Mesodermal cell (in vitro differentiated cells): ENCODE measurements at regions not wholly inside any gene's neighbourhood (a gene's known extent, or its start where the extent isn't known, plus 50 kb on each side); places are given as distances from the start of the nearest gene placed in this dataset.

Source experiments
- H3K27ac ChIP-seq: 2 replicates; pipeline ENCODE4 v1.7.0; 2013; ENCODE audit warnings: mild to moderate bottlenecking, low read depth, low read length, moderate library complexity; ENCODE audit not compliant: severe bottlenecking
- H3K36me3 ChIP-seq: 2 replicates; pipeline ENCODE4 v1.7.1; 2013; ENCODE audit warnings: mild to moderate bottlenecking, low read length, moderate library complexity; ENCODE audit not compliant: control insufficient read depth, insufficient read depth
- H3K4me1 ChIP-seq: one replicate; pipeline ENCODE4 v1.7.1; 2013; ENCODE audit warnings: mild to moderate bottlenecking, low read length; ENCODE audit not compliant: insufficient read depth, control insufficient read depth, poor library complexity, severe bottlenecking
- H3K4me3 ChIP-seq: 2 replicates; pipeline ENCODE4 v1.7.0; 2013; ENCODE audit warnings: low read length, control low read depth, mild to moderate bottlenecking; ENCODE audit not compliant: insufficient read depth, poor library complexity, severe bottlenecking; ENCODE audit errors: extremely low read depth
- H3K9me3 ChIP-seq: 2 replicates; pipeline ENCODE4 v1.7.1; 2013; ENCODE audit warnings: mild to moderate bottlenecking, low read length, moderate library complexity; ENCODE audit not compliant: control insufficient read depth
- WGBS, 2 experiments: methylation state at CpG; one replicate each; pipeline ENCODE4 v1.1.5; 2013; ENCODE audit warnings: missing lambda C conversion rate in 2 of 2; ENCODE audit not compliant: insufficient coverage in 2 of 2; 5-methylcytosine and 5-hydroxymethylcytosine counted together

- 98 to 99% methylated on average over 35 to 43 of the region's 43 CpGs for WGBS, 2 experiments
- Histone ChIP-seq H3K36me3 (no peaks in the 10 kb centered on the region), H3K27ac (no peak overlapping the region), H3K4me1 (peaks cover 11% of the 10 kb centered on the region), H3K4me3 (no peak overlapping the region), H3K9me3 (peaks cover 12% of the 10 kb centered on the region)
These were observed 766.4 kb upstream of the LUZP2 start for GRCh38 chr11:23730307-23730998.

- Histone ChIP-seq H3K4me3 (no peak overlapping the region), H3K4me1 (peaks cover 6% of the 10 kb centered on the region), H3K27ac (peak overlapping the region; percentile 74), H3K9me3 (peaks cover 12% of the 10 kb centered on the region), H3K36me3 (no peaks in the 10 kb centered on the region)
- 55 to 59% methylated on average over 5 to 6 of the region's 7 CpGs for WGBS, 2 experiments
These were observed 764.8 kb upstream of the LUZP2 start for GRCh38 chr11:23732026-23732425.

GRCh38 chr11:23746896-23747295 is 750.0 kb upstream of the LUZP2 start:
- 100% methylated on average over 1 of the region's 1 CpG; no CpG with 5 or more reads in 1 of the 2 experiments for WGBS, 2 experiments
- H3K27ac ChIP-seq, result no peak overlapping the region
- H3K4me3 ChIP-seq, result no peak overlapping the region
- H3K36me3 ChIP-seq, result no peaks in the 10 kb centered on the region
- no peaks in the 10 kb centered on the region for H3K4me1 ChIP-seq
- no peaks in the 10 kb centered on the region for H3K9me3 ChIP-seq

GRCh38 chr11:23749762-23750430 is 747.0 kb upstream of the LUZP2 start:
- Histone ChIP-seq H3K27ac (no peak overlapping the region), H3K36me3 (no peaks in the 10 kb centered on the region), H3K4me1 (no peaks in the 10 kb centered on the region), H3K9me3 (no peaks in the 10 kb centered on the region), H3K4me3 (no peak overlapping the region)
- no CpG with 5 or more reads among the region's 2 CpGs for WGBS, 2 experiments

- Histone ChIP-seq H3K36me3 (no peaks in the 10 kb centered on the region), H3K27ac (no peak overlapping the region), H3K4me3 (no peak overlapping the region), H3K4me1 (no peaks in the 10 kb centered on the region), H3K9me3 (no peaks in the 10 kb centered on the region)
- WGBS, 2 experiments, result no CpG with 5 or more reads among the region's 2 CpGs
These were observed 745.6 kb upstream of the LUZP2 start for GRCh38 chr11:23751280-23751679.

GRCh38 chr11:23755076-23755475 is 741.8 kb upstream of the LUZP2 start:
- Histone ChIP-seq H3K27ac (no peak overlapping the region), H3K4me3 (no peak overlapping the region), H3K36me3 (no peaks in the 10 kb centered on the region), H3K4me1 (no peaks in the 10 kb centered on the region), H3K9me3 (no peaks in the 10 kb centered on the region)
- WGBS, 2 experiments, result 89 to 94% methylated on average over 1 to 2 of the region's 2 CpGs

GRCh38 chr11:23755769-23756168 is 741.1 kb upstream of the LUZP2 start:
- Histone ChIP-seq H3K9me3 (no peaks in the 10 kb centered on the region), H3K4me1 (no peaks in the 10 kb centered on the region), H3K36me3 (no peaks in the 10 kb centered on the region), H3K27ac (no peak overlapping the region), H3K4me3 (no peak overlapping the region)
- 83 to 84% methylated on average over 2 of the region's 2 CpGs for WGBS, 2 experiments

- no peaks in the 10 kb centered on the region for H3K4me1 ChIP-seq
- no peak overlapping the region for H3K27ac ChIP-seq
- 78 to 100% methylated on average over 1 of the region's 2 CpGs for WGBS, 2 experiments
- no peaks in the 10 kb centered on the region for H3K9me3 ChIP-seq
- no peak overlapping the region for H3K4me3 ChIP-seq
- no peaks in the 10 kb centered on the region for H3K36me3 ChIP-seq
These were observed 737.4 kb upstream of the LUZP2 start for GRCh38 chr11:23759489-23759888.

- H3K27ac ChIP-seq, result no peak overlapping the region
- peaks cover 9% of the 10 kb centered on the region for H3K9me3 ChIP-seq
- no peak overlapping the region for H3K4me3 ChIP-seq
- 40 to 91% methylated on average over 1 to 2 of the region's 2 CpGs for WGBS, 2 experiments
- H3K4me1 ChIP-seq, result no peaks in the 10 kb centered on the region
- H3K36me3 ChIP-seq, result no peaks in the 10 kb centered on the region
These were observed 732.6 kb upstream of the LUZP2 start for GRCh38 chr11:23764286-23764685.

- Histone ChIP-seq H3K9me3 (peaks cover 21% of the 10 kb centered on the region), H3K4me3 (no peak overlapping the region), H3K4me1 (no peaks in the 10 kb centered on the region), H3K36me3 (no peaks in the 10 kb centered on the region), H3K27ac (no peak overlapping the region)
- no CpG with 5 or more reads among the region's 2 CpGs for WGBS, 2 experiments
These were observed 731.1 kb upstream of the LUZP2 start for GRCh38 chr11:23765682-23766252.

GRCh38 chr11:23767576-23767975 is 729.3 kb upstream of the LUZP2 start:
- Histone ChIP-seq H3K4me1 (no peaks in the 10 kb centered on the region), H3K9me3 (peaks cover 22% of the 10 kb centered on the region), H3K36me3 (no peaks in the 10 kb centered on the region), H3K27ac (no peak overlapping the region), H3K4me3 (no peak overlapping the region)
- WGBS, 2 experiments, result no CpG with 5 or more reads among the region's 1 CpG
